ENCODE measurements at regions not wholly inside any gene's neighbourhood (a gene's known extent, or its start where the extent isn't known, plus 50 kb on each side); places are given as distances from the start of the nearest gene placed in this dataset.

DNA sequence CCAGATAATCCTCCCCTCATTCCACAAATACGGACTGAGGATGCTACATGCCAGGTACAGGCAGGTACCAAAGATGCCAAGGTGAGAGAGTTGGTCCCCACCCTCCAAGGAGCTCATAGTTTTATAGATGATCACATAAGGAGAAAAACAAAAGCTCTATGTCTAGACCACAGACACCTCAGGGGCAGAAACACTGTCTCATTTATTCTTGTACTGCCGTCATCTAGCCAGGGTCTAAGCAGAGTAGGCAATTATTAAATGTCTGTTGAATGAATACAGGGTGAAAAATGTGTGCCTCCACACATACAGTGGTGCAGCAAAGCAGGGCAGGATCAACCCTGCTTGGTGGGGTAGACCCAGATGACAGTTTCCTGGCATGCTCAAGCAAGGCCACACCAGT is 439.8 kb upstream of the JARID2 start (continued):
- TF ChIP-seq, protein P1, sequence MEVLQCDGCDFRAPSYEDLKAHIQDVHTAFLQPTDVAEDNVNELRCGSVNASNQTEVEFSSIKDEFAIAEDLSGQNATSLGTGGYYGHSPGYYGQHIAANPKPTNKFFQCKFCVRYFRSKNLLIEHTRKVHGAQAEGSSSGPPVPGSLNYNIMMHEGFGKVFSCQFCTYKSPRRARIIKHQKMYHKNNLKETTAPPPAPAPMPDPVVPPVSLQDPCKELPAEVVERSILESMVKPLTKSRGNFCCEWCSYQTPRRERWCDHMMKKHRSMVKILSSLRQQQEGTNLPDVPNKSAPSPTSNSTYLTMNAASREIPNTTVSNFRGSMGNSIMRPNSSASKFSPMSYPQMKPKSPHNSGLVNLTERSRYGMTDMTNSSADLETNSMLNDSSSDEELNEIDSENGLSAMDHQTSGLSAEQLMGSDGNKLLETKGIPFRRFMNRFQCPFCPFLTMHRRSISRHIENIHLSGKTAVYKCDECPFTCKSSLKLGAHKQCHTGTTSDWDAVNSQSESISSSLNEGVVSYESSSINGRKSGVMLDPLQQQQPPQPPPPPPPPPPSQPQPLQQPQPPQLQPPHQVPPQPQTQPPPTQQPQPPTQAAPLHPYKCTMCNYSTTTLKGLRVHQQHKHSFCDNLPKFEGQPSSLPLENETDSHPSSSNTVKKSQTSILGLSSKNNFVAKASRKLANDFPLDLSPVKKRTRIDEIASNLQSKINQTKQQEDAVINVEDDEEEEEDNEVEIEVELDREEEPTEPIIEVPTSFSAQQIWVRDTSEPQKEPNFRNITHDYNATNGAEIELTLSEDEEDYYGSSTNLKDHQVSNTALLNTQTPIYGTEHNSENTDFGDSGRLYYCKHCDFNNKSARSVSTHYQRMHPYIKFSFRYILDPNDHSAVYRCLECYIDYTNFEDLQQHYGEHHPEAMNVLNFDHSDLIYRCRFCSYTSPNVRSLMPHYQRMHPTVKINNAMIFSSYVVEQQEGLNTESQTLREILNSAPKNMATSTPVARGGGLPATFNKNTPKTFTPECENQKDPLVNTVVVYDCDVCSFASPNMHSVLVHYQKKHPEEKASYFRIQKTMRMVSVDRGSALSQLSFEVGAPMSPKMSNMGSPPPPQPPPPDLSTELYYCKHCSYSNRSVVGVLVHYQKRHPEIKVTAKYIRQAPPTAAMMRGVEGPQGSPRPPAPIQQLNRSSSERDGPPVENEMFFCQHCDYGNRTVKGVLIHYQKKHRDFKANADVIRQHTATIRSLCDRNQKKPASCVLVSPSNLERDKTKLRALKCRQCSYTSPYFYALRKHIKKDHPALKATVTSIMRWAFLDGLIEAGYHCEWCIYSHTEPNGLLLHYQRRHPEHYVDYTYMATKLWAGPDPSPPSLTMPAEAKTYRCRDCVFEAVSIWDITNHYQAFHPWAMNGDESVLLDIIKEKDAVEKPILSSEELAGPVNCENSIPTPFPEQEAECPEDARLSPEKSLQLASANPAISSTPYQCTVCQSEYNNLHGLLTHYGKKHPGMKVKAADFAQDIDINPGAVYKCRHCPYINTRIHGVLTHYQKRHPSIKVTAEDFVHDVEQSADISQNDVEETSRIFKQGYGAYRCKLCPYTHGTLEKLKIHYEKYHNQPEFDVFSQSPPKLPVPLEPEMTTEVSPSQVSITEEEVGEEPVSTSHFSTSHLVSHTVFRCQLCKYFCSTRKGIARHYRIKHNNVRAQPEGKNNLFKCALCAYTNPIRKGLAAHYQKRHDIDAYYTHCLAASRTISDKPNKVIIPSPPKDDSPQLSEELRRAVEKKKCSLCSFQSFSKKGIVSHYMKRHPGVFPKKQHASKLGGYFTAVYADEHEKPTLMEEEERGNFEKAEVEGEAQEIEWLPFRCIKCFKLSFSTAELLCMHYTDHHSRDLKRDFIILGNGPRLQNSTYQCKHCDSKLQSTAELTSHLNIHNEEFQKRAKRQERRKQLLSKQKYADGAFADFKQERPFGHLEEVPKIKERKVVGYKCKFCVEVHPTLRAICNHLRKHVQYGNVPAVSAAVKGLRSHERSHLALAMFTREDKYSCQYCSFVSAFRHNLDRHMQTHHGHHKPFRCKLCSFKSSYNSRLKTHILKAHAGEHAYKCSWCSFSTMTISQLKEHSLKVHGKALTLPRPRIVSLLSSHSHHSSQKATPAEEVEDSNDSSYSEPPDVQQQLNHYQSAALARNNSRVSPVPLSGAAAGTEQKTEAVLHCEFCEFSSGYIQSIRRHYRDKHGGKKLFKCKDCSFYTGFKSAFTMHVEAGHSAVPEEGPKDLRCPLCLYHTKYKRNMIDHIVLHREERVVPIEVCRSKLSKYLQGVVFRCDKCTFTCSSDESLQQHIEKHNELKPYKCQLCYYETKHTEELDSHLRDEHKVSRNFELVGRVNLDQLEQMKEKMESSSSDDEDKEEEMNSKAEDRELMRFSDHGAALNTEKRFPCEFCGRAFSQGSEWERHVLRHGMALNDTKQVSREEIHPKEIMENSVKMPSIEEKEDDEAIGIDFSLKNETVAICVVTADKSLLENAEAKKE (CRISPR knock-in tag; IDR thresholded peaks at IDR 0.05): no peak
- TF ChIP-seq, protein P2, sequence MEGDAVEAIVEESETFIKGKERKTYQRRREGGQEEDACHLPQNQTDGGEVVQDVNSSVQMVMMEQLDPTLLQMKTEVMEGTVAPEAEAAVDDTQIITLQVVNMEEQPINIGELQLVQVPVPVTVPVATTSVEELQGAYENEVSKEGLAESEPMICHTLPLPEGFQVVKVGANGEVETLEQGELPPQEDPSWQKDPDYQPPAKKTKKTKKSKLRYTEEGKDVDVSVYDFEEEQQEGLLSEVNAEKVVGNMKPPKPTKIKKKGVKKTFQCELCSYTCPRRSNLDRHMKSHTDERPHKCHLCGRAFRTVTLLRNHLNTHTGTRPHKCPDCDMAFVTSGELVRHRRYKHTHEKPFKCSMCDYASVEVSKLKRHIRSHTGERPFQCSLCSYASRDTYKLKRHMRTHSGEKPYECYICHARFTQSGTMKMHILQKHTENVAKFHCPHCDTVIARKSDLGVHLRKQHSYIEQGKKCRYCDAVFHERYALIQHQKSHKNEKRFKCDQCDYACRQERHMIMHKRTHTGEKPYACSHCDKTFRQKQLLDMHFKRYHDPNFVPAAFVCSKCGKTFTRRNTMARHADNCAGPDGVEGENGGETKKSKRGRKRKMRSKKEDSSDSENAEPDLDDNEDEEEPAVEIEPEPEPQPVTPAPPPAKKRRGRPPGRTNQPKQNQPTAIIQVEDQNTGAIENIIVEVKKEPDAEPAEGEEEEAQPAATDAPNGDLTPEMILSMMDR (conservative IDR thresholded peaks at IDR 0.05; ENCODE audit: low read depth in 2 of 2): no peak
- TF ChIP-seq, protein P3, sequence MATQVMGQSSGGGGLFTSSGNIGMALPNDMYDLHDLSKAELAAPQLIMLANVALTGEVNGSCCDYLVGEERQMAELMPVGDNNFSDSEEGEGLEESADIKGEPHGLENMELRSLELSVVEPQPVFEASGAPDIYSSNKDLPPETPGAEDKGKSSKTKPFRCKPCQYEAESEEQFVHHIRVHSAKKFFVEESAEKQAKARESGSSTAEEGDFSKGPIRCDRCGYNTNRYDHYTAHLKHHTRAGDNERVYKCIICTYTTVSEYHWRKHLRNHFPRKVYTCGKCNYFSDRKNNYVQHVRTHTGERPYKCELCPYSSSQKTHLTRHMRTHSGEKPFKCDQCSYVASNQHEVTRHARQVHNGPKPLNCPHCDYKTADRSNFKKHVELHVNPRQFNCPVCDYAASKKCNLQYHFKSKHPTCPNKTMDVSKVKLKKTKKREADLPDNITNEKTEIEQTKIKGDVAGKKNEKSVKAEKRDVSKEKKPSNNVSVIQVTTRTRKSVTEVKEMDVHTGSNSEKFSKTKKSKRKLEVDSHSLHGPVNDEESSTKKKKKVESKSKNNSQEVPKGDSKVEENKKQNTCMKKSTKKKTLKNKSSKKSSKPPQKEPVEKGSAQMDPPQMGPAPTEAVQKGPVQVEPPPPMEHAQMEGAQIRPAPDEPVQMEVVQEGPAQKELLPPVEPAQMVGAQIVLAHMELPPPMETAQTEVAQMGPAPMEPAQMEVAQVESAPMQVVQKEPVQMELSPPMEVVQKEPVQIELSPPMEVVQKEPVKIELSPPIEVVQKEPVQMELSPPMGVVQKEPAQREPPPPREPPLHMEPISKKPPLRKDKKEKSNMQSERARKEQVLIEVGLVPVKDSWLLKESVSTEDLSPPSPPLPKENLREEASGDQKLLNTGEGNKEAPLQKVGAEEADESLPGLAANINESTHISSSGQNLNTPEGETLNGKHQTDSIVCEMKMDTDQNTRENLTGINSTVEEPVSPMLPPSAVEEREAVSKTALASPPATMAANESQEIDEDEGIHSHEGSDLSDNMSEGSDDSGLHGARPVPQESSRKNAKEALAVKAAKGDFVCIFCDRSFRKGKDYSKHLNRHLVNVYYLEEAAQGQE (IDR thresholded peaks at IDR 0.05; ENCODE audit: unreplicated experiment): no peak

DNA sequence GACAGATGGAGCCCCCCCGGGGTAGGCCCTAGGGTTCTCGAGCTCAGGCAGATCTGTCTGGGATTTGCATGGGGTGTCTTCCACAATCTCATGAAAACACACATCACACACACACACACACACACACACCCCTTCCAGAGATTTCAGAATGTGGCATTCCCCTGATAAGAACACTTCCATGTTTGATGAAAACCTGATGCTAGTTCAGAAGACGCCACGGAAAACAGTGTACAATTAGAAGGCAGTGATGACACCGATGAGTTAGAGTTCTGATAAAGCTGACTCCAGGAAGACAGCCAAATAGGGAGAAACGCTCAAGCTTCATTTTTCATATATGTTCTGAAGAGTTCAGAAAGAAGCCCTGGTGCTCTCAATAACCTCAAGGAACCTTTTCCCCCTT is 438.7 kb upstream of the JARID2 start:
- ATAC-seq (no peak), DNase-seq (ENCODE audit: low spot score) (no peak)
- Mint-ChIP-seq H3K9me3 (peaks cover 11% of the 10 kb centered on the region), H3K36me3 (ENCODE audit: low read depth) (peaks cover 16% of the 10 kb centered on the region), H3K27me3 (ENCODE audit: insufficient read depth, low read depth, poor library complexity) (peaks cover 7% of the 10 kb centered on the region), H3K4me1 (peaks cover 12% of the 10 kb centered on the region), H3K4me3 (no peak overlapping the region), H3K27ac (no peak overlapping the region)
- Histone ChIP-seq H3K4me2 (no peak overlapping the region), H3K4me1 (ENCODE audit: insufficient read depth) (peaks cover 9% of the 10 kb centered on the region), H3K79me2 (replicated peaks; ENCODE audit: insufficient read depth) (no peaks in the 10 kb centered on the region), H3K27me3 (ENCODE audit: insufficient read depth) (no peaks in the 10 kb centered on the region), H3K27ac (ENCODE audit: low read depth) (no peak overlapping the region), H2AFZ (no peak overlapping the region), H4K20me1 (replicated peaks; ENCODE audit: insufficient read depth) (no peaks in the 10 kb centered on the region), H3F3A (replicated peaks; ENCODE audit: low read depth) (no peaks in the 10 kb centered on the region), H3K9me2 (ENCODE audit: insufficient read depth) (no peaks in the 10 kb centered on the region; the same call in 1 of the 2 replicates), H3K36me3 (ENCODE audit: insufficient read depth) (no peaks in the 10 kb centered on the region), H3K4me3 (no peak overlapping the region)
- TF ChIP-seq, protein P2 (conservative IDR thresholded peaks at IDR 0.05; ENCODE audit: low read depth in 2 of 2): no peak
- no peak for TF ChIP-seq CREB1 (CRISPR knock-in tag; IDR thresholded peaks at IDR 0.05; ENCODE audit: low read depth)
- TF ChIP-seq JUNB (IDR thresholded peaks at IDR 0.05; ENCODE audit: unreplicated experiment): no peak
- TF ChIP-seq EZH2 (IDR thresholded peaks at IDR 0.05; ENCODE audit: low read depth, unreplicated experiment): no peak
- TF ChIP-seq, protein P4, sequence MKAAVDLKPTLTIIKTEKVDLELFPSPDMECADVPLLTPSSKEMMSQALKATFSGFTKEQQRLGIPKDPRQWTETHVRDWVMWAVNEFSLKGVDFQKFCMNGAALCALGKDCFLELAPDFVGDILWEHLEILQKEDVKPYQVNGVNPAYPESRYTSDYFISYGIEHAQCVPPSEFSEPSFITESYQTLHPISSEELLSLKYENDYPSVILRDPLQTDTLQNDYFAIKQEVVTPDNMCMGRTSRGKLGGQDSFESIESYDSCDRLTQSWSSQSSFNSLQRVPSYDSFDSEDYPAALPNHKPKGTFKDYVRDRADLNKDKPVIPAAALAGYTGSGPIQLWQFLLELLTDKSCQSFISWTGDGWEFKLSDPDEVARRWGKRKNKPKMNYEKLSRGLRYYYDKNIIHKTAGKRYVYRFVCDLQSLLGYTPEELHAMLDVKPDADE (IDR thresholded peaks at IDR 0.05): no peak
- no peak for TF ChIP-seq POLR2AphosphoS5 (IDR thresholded peaks at IDR 0.05; ENCODE audit: low read depth)
